GM21619 (cell line): ENCODE measurements at regions not wholly inside any gene's neighbourhood (a gene's known extent, or its start where the extent isn't known, plus 50 kb on each side); places are given as distances from the start of the nearest gene placed in this dataset.
A peak's percentile ranks its signal among the peaks of the same experiment; 100 is the strongest.

Source experiments
- ATAC-seq: cut with Tn5 transposase; IDR thresholded peaks from one replicate; pipeline ENCODE4 v1.9.1; 2021; ENCODE audit not compliant: unreplicated experiment

DNA sequence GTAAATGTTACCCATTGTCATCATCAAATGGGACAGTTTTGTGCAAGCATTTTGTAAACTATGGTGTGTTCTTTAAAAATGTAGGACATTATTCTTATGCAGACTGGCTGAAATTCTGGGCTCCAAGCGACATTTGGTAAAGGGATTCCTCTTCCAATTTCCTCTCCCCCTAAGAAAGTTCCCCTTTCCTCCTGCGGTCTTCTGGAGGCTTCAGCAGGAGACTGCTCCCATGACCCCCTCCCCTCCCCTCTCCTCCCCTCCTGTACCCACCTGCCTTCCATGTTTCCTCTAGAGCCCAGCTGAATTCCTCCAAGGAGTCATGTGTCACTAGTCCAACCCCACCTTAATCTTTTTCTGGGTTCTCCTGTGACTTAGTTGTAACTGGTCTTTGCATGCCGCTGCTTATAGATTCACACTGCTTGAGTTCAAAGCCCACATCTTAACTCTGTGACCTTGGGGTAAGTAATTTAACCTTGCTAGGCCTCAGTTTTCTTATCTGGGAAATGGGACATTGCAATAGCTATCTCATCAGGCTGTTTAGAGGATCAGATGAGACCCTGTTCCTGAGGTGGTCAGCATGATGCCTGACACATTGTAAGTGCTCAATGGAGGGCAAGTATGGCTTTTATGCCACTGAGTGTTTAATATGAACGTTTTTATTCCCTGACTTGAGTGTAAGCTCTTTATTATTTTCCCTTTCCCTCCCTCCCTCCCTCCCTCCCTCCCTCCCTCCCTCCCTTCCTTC lies 69.9 kb upstream of the WDR26 start:
- ATAC-seq = no peak

DNA sequence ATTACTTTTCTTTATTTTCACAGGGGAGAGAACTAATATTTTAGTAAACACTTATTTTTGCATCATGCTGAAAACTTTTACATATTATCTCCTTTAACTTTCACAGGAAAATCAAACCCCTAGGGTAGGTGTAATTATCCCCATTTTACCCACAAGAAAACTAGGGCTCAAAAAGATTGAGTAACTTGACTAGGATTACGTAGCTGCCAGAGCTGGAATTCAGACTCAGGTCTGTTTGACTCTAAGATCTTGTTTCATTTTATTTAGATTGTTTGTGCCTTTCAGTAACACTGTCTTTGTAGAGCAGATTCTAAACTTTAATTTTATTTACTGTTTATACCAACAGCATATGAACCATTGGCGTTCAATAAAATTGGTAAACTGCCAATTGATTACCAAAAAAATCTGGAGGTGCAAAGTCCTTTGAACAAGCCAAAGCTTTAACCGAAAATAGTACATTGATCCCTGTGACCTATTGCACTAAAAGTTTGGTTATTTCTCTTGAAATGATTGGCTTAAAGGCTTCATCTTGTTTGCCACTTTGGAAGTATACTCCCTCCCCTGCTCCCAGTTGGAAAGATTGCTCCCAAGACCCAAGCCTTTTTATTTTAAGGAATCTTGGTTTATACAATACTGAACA lies 71.0 kb upstream of the WDR26 start:
- ATAC-seq = no peak

DNA sequence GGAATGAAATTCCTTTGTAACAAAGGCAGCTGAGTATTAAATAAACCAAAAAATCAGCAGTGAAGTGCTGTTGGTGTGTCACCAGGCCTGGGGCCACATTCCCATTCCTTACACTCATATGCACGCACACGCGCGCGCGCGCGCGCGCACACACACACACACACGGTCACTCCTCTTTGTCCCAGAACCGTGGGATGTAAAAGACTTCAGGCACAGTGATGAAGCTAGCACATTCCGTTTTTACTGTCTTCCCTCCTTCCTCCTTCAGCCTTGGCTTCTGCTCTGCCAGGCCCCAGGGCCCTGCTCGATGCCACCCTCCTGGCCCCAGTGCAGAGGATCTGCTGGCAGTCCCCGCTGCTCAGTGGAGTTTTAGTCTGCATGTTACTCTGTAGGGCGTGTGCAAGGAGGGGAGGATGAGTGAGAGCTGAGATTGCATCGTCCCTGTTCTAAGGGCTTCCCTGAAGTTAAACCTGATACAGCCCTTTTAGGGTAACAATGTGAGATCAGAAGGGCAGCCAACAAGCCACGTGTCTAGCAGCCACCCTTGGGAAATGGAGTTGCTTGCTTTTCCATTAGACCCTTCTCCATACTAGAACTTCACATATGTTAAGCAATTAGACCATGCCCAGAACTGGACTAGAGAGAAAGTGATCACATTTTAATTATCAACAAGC lies 71.7 kb upstream of the WDR26 start:
- ATAC-seq = no peak

DNA sequence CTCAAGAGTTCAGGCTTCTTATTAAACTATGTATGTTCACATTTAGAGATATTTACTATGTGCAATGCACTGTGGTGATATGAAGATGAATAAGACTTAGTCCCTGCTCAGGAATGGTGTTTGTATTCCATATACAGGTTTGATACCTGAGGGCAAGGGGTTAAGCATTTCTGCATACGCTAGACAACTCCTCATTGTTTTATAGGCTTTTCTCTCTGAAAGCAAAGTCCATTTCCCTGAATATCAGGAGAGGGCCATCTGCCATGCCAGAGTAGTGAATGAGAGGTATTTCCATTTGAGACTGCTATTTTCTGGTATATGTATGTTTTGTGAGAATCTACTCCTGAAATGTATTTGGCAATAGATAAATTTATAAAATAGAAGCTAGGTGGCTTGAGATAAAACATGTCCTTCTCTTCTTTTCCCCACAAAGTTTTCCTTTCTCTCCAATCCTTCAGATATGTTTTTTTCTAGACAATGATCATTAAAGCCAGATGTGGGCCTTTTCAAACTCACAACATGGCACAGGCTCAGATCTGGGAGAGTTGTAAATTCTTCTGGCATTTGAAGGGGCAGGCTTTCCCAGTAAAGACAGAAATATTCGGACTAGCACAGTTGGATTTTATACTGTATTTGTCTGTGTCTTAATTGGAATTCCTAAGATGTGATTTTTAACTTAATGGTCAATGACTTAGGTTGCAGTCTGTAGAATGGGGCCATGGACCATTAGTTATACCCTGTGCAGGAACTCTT lies 73.3 kb upstream of the WDR26 start:
- ATAC-seq = no peak

GRCh38 chr1:224509907-224510306 lies 75.3 kb upstream of the WDR26 start:
- no peak for ATAC-seq

DNA sequence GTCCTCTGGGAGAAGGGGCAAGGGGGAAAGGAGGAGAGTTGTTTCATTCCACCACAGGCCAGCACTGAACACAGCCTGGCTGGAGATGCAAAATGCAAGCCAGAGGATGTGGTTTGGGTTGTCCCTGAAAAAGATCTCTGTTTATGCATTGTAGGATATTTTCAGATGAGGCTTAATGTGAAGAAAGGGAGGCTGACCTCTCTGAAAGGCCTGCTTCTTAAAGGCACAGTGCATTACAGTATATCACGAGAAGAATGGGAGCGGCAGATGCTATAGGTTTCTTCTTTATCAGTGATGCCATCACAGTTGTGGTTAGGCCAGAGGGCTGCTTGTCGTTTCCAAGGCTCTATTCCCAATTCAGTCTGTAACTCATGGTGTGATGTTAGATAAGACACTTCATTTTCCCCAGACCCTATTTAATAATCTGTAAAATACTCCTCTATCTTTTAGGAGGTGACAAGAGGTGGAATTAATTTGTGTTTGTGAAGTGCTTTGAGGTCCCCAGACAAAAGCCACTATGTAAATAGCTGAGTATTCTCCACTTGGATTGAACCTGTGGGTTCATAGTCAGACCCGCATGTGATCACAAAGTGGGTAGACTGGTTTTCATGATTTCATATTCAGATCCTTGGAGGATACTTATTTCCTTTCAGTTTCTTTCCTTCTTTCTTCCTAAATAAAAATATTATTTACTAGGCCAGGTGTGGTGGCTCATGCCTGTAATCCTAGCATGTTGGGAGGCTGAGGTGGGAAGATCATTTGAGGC lies 76.5 kb upstream of the WDR26 start:
- no peak for ATAC-seq

DNA sequence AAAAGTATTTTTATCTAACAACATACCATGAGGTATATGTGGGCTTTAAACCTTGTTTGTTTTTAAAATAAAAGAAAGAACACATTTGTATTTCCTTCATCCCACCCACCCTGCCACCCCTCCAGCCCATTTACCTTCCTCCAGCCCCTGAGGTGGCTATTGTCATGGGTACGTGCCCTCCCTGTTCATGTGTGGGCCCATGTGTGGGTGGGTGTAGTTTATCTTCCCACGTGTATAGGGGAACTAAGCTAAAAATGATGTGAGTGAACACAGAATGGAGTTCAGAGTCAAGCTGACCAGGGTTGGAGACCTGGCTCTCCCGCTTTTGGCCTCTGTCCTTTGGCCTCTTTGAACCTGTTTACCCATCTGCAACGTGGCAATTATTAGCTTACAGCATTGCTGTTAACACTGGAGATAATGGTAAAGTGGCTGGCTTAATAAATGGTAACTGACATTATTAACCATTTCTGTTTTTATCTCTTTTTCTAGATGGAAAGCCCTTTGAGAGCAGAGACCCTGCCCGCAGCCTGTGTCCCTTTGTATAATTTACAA lies 78.1 kb upstream of the WDR26 start:
- ATAC-seq = no peak

GRCh38 chr1:224513383-224513782 lies 78.8 kb upstream of the WDR26 start:
- ATAC-seq = peak; percentile 9

- ATAC-seq = peak; percentile 98
Observed at GRCh38 chr1:224513787-224514209, 79.2 kb upstream of the WDR26 start.

DNA sequence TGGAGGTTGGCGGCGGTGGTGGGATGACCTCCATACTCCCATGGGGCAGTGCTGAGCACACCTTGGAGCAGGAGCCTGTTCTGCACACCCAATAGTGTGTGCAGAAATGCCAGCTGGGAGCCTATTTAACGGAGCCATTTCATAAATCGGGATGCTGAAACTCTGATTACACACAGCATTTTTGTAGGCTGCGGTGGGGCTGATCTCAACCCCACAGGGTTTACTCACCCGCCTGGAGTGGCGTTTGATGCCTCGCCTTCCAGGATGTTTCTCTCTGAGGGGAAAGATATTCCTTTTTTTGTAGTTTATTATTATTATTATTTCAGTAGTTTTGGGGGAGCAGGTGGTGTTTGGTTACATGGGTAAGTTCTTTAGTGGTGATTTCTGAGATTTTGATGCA lies 82.6 kb upstream of the WDR26 start:
- no peak for ATAC-seq

DNA sequence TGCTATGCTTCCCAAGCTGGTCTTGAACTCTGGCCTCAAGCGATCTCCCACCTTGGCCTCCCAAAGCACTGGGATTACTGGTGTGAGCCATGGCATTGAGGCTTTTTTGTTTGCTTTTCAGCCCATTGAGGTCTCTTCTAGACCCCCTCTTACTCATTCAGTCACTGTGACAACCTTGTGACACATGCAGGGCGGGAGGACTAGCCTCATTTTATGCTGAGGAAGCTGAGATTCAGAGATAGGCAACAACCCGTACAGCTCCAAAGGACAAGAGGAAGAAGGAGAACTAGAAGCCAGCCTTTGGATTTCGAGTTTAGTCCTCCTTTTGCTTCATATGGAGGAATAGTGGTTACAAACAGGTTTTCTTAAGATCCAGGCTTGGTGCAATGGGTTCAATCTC lies 83.9 kb upstream of the WDR26 start:
- no peak for ATAC-seq

GRCh38 chr1:224519874-224520273 lies 85.3 kb upstream of the WDR26 start:
- no peak for ATAC-seq

DNA sequence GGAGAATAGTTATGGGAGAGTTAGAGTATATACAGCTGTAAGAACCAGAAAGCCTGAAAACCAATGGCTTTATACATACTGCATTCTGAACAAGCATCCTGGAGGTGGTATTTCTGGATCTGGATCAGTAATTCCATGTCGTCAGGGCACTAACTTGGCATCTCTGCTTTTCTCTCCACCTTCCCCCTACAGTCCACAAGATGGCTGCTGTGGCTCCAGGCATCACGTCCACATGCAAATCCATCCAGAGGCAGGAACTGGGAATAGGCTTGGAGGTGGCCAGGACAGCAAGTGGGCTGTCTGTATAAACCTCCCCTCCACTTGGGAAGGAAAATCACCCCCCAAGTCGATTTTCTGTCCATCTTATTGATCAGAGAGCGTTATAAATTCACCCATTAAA lies 86.2 kb upstream of the WDR26 start:
- no peak for ATAC-seq

DNA sequence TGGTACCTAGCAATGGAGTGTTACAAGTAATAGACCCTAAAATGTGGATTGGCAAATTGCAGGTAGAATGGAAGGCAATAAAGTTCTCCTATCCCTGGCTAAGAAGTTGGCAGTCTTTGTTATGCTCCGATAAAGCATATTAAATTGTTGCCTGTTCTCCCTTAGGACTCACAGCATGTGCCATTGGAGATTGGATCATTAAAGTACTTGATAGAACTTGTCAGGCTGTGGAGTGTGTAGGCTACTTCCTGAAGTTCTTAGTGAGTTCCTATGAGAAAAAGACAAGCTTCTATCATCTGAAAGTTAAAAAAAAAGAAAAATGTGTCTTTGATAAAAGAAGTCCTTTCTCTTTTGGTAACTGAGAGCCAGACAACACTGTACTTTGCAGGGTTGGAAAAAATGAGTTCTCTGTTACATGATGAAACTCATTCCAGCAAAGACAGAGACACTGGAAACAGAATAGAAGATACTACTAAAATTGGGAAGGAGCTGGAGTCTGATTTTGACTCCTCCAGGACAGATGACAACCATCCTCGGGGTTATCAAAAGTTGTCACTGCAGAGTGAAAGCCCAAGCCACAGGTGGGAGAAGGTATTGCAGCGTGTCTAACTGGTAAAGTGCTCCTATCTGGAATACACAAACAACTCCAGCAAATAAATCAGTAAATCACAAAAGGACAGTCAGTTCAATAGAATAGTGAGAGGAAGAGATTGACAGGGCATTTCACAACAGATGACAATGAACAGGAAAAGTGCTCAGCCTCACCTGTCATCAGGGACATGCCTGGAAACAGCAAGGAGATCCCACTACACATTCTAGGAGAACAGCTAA lies 87.5 kb upstream of the WDR26 start:
- ATAC-seq = no peak

GRCh38 chr1:224523676-224524075 lies 89.1 kb upstream of the WDR26 start:
- no peak for ATAC-seq

DNA sequence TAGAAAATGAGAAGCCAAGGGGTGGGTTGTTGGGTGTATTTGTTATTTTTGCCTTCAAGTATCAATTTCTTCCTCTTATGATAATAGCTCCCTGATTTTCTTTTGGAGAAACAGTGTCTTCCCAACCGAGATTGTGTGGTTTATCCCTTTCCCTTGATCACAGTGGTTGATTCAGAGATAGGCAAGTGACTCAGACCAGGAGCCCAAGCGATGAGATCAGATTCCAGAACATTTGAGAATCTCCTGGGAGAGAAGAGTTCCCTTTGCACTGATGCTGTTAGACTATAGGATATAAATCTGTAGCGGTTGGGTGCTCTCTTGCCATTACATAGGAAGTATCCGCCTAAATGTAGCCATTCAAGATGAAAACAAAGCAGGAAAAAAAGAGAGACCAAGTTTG lies 90.1 kb upstream of the WDR26 start:
- no peak for ATAC-seq

- ATAC-seq = no peak
Observed at GRCh38 chr1:224525411-224526040, 90.6 kb upstream of the CNIH3 start.

GRCh38 chr1:224526771-224527170 lies 89.3 kb upstream of the CNIH3 start:
- ATAC-seq = no peak

- no peak for ATAC-seq
Observed at GRCh38 chr1:224528900-224529299, 87.2 kb upstream of the CNIH3 start.
